ES-I3 (cell line): ENCODE measurements at regions not wholly inside any gene's neighbourhood (a gene's known extent, or its start where the extent isn't known, plus 50 kb on each side); places are given as distances from the start of the nearest gene placed in this dataset.

Experiments used
- H3K36me3 ChIP-seq: 2 replicates; pipeline ENCODE4 v1.6.1; 2013; ENCODE audit warnings: mild to moderate bottlenecking, low read length, control low read depth, moderate library complexity; ENCODE audit not compliant: insufficient read depth
- H3K4me1 ChIP-seq: 2 replicates; pipeline ENCODE4 v1.6.1; 2013; ENCODE audit warnings: mild to moderate bottlenecking, control low read depth, low read length; ENCODE audit not compliant: insufficient read depth
- H3K9ac ChIP-seq: 2 replicates; pipeline ENCODE4 v1.6.1; 2013; ENCODE audit warnings: low read depth, mild to moderate bottlenecking, low read length, moderate library complexity
- H3K9me3 ChIP-seq: 2 replicates; pipeline ENCODE4 v1.6.1; 2013; ENCODE audit warnings: mild to moderate bottlenecking, low read length, moderate library complexity; ENCODE audit not compliant: control insufficient read depth, insufficient read depth

- H3K9ac ChIP-seq: no peak overlapping the region
- no peaks in the 10 kb centered on the region for H3K9me3 ChIP-seq
- H3K4me1 ChIP-seq: no peaks in the 10 kb centered on the region
- no peaks in the 10 kb centered on the region for H3K36me3 ChIP-seq
Measured at GRCh38 chr5:2581418-2581817, 170.1 kb downstream of the IRX2 start.

GRCh38 chr5:2579126-2579525 is 172.4 kb downstream of the IRX2 start:
- H3K4me1 ChIP-seq: no peaks in the 10 kb centered on the region
- no peaks in the 10 kb centered on the region for H3K36me3 ChIP-seq
- no peak overlapping the region for H3K9ac ChIP-seq
- no peaks in the 10 kb centered on the region for H3K9me3 ChIP-seq

DNA sequence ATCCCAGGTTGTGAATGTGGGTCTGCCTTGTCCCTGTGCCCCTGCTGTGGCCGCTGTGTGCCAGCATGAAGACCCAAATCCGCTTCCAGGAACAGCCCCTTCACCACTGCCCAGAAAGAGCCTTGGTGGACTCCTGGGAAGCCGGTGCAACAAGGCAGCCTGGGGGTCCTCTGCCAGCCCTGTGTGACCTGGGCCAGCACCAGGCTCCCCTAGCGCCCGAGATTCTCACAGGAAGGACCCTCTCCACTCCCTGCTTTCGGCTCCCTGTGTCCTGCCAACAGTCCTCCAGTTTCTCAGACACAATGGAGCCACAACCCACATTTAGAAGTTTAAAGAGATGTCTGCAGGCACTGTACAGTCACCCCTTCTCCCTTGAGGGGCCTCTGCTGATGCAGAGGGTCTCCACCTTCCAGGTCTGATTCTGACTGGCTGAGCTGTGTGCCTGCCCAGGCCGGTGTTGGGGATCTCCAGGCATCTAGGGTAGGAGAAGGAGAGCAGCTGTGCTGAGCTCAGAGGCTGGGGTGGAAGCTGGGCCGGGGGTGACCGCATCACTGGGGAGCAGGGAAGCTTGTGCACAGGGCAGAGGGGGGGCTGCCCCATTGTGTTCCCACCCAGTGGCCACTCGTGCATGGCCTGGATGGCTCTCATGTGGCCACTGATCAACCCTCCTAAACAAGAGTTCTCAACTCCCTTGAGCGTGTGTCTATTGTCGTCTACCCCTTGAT is 174.0 kb downstream of the IRX2 start:
- H3K9ac ChIP-seq: no peak overlapping the region
- no peaks in the 10 kb centered on the region for H3K4me1 ChIP-seq
- H3K36me3 ChIP-seq: no peaks in the 10 kb centered on the region
- no peaks in the 10 kb centered on the region for H3K9me3 ChIP-seq

- H3K4me1 ChIP-seq: no peaks in the 10 kb centered on the region
- H3K9me3 ChIP-seq: no peaks in the 10 kb centered on the region
- H3K9ac ChIP-seq: no peak overlapping the region
- H3K36me3 ChIP-seq: no peaks in the 10 kb centered on the region
Measured at GRCh38 chr5:2576823-2577222, 174.7 kb downstream of the IRX2 start.

- H3K36me3 ChIP-seq: no peaks in the 10 kb centered on the region
- H3K9ac ChIP-seq: no peak overlapping the region
- H3K4me1 ChIP-seq: no peaks in the 10 kb centered on the region
- no peaks in the 10 kb centered on the region for H3K9me3 ChIP-seq
Measured at GRCh38 chr5:2575871-2576270, 175.6 kb downstream of the IRX2 start.

DNA sequence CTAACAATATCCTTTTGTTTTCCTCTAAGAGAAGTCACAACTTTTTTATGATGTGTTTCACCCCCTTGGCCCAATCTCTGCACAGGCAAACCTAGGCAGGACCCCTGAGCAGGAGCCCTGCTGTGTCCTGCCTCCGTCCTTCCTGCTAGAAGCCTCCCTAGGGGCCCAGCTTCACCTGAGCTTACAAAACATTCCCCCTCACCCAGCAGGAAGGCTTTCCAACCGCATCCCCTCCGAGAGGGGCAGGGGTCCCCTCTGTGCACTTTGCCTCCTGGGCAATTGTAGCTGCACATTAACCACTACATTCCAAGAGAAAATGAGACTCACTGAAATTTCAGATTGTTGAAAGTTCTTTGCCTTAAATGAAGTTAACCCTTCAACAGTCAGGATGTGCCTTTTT is 176.2 kb downstream of the IRX2 start:
- Histone ChIP-seq H3K9me3 (no peaks in the 10 kb centered on the region), H3K4me1 (no peaks in the 10 kb centered on the region), H3K36me3 (no peaks in the 10 kb centered on the region), H3K9ac (no peak overlapping the region)

DNA sequence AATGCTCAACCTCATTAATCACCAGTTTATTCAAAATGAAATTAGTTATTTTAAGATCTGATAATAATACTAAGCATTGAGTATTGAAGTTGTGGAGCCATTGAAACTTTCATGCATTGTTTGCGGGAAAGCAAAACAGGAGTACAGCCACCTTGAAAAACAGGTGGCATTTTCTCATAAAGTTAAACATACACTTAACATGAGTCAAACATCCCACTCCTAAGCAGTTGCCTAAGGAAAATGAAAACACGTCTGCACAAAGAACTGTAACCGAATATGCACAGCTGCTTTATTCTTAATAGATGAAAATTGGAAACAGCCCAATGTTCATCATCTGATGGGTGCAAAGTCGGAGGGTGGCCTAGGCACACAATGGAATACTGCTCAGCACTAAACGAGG is 177.3 kb downstream of the IRX2 start:
- no peaks in the 10 kb centered on the region for H3K9me3 ChIP-seq
- H3K9ac ChIP-seq: no peak overlapping the region
- no peaks in the 10 kb centered on the region for H3K36me3 ChIP-seq
- H3K4me1 ChIP-seq: no peaks in the 10 kb centered on the region

- no peaks in the 10 kb centered on the region for H3K4me1 ChIP-seq
- H3K9me3 ChIP-seq: no peaks in the 10 kb centered on the region
- no peaks in the 10 kb centered on the region for H3K36me3 ChIP-seq
- no peak overlapping the region for H3K9ac ChIP-seq
Measured at GRCh38 chr5:2570586-2570985, 180.9 kb downstream of the IRX2 start.

DNA sequence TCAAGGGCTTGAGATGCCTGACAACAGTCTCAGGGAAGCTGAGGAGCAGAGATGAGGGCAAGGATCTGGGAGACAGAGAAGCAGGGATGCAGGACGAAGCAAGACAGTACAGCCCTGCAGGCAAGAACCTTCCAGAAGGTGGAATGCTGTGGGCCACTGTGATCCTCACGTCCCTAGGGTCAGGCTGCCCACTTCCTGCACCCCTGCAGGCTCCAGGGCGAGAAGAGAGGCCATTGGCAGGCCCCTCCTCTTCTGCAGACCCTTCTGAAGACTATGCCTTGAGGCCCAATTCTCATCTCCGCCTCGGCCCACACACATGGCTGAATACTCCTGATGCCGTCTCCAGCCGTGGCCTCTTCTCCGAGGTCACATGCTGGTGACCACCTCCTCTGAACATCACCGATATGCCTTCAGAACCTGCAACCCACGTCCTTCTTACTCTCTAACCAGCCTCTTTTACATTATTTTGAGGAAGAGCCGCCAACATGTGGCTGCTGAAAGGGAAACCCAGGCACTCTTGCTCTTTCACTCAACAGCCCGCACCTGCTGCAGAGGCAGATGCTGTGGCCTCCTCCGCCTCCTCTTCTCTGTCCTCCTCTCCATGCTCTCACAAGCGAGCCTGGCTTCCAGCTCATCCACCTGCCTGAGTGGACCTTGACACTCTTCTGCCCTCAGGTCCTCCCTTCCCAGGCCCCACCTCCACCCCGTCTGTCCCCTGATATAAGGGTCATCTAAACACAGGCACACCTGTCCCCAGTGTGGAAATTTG is 181.5 kb downstream of the IRX2 start:
- no peaks in the 10 kb centered on the region for H3K36me3 ChIP-seq
- no peaks in the 10 kb centered on the region for H3K4me1 ChIP-seq
- no peaks in the 10 kb centered on the region for H3K9me3 ChIP-seq
- no peak overlapping the region for H3K9ac ChIP-seq

- Histone ChIP-seq H3K36me3 (no peaks in the 10 kb centered on the region), H3K9ac (no peak overlapping the region), H3K9me3 (no peaks in the 10 kb centered on the region), H3K4me1 (no peaks in the 10 kb centered on the region)
Measured at GRCh38 chr5:2569176-2569575, 182.3 kb downstream of the IRX2 start.

DNA sequence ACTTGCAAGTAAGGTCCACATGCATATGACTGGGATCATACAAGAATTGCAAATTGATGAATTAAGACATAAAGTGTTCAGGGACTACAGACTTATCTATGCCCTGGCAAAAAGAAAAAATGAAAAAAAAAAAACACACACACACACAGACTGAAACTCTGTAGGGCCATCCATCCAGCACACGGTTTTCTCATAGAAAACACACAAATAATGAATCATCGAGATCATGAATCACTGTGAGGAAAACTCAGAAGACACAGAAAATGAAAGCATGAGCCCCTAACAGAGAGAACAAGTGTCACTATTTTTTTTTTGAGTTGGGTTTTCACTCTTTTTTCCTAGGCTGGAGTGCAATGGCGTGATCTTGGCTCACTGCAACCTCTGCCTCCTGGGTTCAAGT is 185.2 kb downstream of the IRX2 start:
- Histone ChIP-seq H3K9me3 (no peaks in the 10 kb centered on the region), H3K4me1 (no peaks in the 10 kb centered on the region), H3K36me3 (no peaks in the 10 kb centered on the region), H3K9ac (no peak overlapping the region)

DNA sequence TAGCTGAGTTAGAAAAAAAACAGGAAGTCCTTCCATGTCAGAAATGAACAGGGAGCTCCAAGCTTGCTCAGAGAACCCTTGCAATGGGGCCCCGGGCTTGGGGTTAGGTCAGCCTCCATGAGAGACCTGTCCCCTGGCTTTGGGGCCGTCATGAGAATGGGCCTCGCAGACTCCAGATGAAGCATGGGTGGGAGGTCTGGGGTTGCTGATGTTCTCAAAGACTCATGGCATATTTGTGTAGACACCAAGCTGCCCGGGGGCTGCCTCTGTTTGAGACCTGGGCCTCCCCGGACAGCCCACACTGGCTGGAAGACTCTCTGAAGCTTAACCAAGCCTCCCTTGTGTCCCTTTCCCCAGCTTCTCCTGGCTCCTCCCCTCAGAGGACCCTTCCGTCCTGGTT is 186.3 kb downstream of the IRX2 start:
- no peaks in the 10 kb centered on the region for H3K36me3 ChIP-seq
- no peak overlapping the region for H3K9ac ChIP-seq
- no peaks in the 10 kb centered on the region for H3K9me3 ChIP-seq
- H3K4me1 ChIP-seq: no peaks in the 10 kb centered on the region

DNA sequence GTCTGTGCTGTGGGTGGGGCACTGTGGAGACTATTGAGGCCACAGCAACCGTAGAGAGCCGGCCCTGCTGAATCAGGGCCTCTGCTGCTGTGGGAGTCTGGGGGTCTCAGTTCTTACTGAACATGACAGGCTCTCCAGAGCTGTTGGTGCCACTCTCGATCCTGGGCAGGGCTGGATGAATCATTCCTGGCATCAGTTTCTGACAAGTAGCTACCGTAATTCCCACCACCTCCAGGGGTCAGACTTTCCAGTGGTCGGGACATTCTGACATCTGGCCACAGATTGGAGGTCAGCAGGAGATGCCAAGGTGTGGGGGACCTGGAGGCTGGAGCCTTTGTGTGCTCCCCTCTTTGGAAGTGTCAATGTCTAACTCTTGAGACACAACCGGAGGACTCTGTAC is 188.4 kb downstream of the IRX2 start:
- Histone ChIP-seq H3K9ac (no peak overlapping the region), H3K4me1 (no peaks in the 10 kb centered on the region), H3K9me3 (no peaks in the 10 kb centered on the region)

DNA sequence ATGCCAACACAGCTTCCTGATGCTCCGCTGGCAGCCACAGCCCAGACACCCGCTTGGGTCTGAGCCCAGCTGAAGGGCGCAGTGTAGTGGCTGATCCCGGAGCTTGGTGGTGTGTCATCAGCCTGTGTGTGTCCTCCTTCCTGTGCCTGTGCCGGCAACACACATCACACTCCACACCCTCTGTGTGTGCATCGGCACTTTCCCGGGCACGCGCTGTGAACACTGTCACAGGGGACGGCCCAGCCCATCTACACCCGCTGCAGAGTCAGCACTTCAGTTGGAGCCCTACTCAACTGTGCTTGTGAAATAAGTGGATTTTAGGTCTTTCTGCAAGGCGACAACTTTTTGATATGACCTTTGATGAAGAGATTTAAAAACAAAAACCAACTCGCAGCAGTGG is 189.4 kb downstream of the IRX2 start:
- Histone ChIP-seq H3K36me3 (no peaks in the 10 kb centered on the region), H3K9me3 (no peaks in the 10 kb centered on the region), H3K9ac (no peak overlapping the region), H3K4me1 (no peaks in the 10 kb centered on the region)

More for the DNA sequence above, 188.4 kb downstream of the IRX2 start:
- no peaks in the 10 kb centered on the region for H3K36me3 ChIP-seq

- H3K36me3 ChIP-seq: no peaks in the 10 kb centered on the region
- H3K9me3 ChIP-seq: peaks cover 3% of the 10 kb centered on the region; the same call in 1 of the 2 replicates
- no peaks in the 10 kb centered on the region for H3K4me1 ChIP-seq
- no peak overlapping the region for H3K9ac ChIP-seq
Measured at GRCh38 chr5:2560435-2560834, 191.0 kb downstream of the IRX2 start.
